Activated naive CD4-positive, alpha-beta T cell treated with anti-CD3 and anti-CD28 coated beads for 36 hours (primary cell): ENCODE measurements at regions not wholly inside any gene's neighbourhood (a gene's known extent, or its start where the extent isn't known, plus 50 kb on each side); places are given as distances from the start of the nearest gene placed in this dataset.

Experiments used
- CTCF ChIA-PET: fragments of 350-600 bp; sonication (Branson Sonifier 250); formaldehyde crosslinking; loops from one replicate; lab custom pipeline; 2021; ENCODE audit warnings: antibody characterized with exemption; lab: Charles Lee
- DNase-seq: peaks from one replicate; pipeline ENCODE4 v3.0.0-alpha.2; 2020
- H3K27ac Mint-ChIP-seq: one replicate; pipeline ENCODE4 v1.8.0; 2021; ENCODE audit warnings: mild to moderate bottlenecking, mixed read lengths
- H3K27me3 Mint-ChIP-seq: one replicate; pipeline ENCODE4 v1.8.0; 2021; ENCODE audit warnings: low read depth, mixed read lengths
- H3K36me3 Mint-ChIP-seq: one replicate; pipeline ENCODE4 v1.8.0; 2021; ENCODE audit warnings: low read depth, mixed read lengths
- H3K4me1 Mint-ChIP-seq: one replicate; pipeline ENCODE4 v1.8.0; 2021; ENCODE audit warnings: low read depth, mixed read lengths
- H3K4me3 Mint-ChIP-seq: one replicate; pipeline ENCODE4 v1.8.0; 2021; ENCODE audit warnings: mild to moderate bottlenecking, moderate library complexity, mixed read lengths
- H3K9me3 Mint-ChIP-seq: one replicate; pipeline ENCODE4 v1.8.0; 2021; ENCODE audit warnings: mixed read lengths
- intact Hi-C: fragments of 100-400 bp; cut with micrococcal nuclease; formaldehyde crosslinking; loops from one replicate; pipeline ENCODE4 v1.15.1; 2023

GRCh38 chr15:39228889-39229288 is 352.0 kb upstream of the THBS1 start:
- intact Hi-C loops: no loop called here
- Mint-ChIP-seq H3K4me3 (no peak overlapping the region), H3K4me1 (no peaks in the 10 kb centered on the region), H3K36me3 (no peaks in the 10 kb centered on the region), H3K27ac (no peak overlapping the region), H3K27me3 (no peaks in the 10 kb centered on the region), H3K9me3 (peaks cover 1% of the 10 kb centered on the region)
- CTCF ChIA-PET: no interaction called here
- no peak for DNase-seq

DNA sequence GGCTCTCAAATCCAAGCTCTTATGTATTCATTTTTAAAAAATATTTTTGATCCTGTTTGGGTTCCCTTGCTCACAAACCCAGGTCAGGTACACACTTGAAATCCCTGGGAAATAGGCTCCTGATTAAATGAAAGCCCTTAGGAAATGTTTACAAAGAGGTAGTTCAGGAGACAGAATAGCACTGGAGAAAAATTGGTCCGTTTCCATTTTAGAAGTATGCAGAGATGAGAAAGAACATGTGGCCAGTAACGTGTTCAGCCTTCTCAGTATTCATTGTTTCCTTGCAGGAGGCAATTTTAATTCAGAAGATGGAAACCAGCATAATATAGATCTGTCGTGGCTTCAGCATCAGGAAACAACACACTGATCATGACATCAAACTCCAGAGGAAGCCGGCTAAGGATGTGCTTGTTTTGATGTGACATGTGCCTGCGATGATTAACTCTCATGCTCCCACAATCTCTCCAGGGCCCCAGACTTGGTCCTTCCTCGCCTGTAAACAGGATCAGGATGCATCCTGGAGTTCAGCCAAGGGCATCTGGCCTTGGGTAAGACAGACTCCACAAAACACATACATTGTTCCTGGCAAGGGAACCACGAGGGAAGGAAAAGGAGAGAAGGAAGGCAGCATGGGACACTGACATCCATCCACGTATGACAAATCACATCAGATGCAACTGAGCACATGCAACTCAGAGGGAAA is 350.5 kb upstream of the THBS1 start:
- Mint-ChIP-seq H3K27me3 (no peaks in the 10 kb centered on the region), H3K4me3 (no peak overlapping the region), H3K27ac (no peak overlapping the region), H3K4me1 (no peaks in the 10 kb centered on the region), H3K36me3 (no peaks in the 10 kb centered on the region), H3K9me3 (no peaks in the 10 kb centered on the region)
- intact Hi-C loops: no loop called here
- DNase-seq: no peak
- CTCF ChIA-PET: no interaction called here

DNA sequence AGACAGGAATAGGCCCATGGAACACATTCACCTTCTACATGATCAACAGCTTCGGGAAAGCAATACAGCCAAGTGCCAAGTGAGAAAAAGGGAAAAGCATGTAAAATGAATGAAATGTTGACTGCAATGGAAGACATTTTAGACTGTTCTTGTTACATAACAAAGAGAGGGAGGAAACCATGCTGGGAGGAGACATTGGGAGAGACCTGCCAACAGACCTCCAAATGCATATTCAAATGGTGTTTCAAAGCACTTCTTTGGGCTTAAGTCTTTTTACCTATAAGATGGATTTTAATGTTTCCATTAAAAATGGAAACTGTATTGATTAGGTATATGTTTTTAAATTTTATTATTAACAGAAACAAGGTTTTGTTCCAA is 350.0 kb upstream of the THBS1 start:
- Mint-ChIP-seq H3K4me3 (no peak overlapping the region), H3K27ac (no peak overlapping the region), H3K27me3 (no peaks in the 10 kb centered on the region), H3K4me1 (no peaks in the 10 kb centered on the region), H3K36me3 (no peaks in the 10 kb centered on the region), H3K9me3 (no peaks in the 10 kb centered on the region)
- CTCF ChIA-PET: no interaction called here
- intact Hi-C loops: no loop called here
- DNase-seq: no peak

GRCh38 chr15:39232512-39232911 is 348.4 kb upstream of the THBS1 start:
- Mint-ChIP-seq H3K4me3 (no peak overlapping the region), H3K27me3 (no peaks in the 10 kb centered on the region)
- CTCF ChIA-PET: no interaction called here

GRCh38 chr15:39235084-39235795 is 345.6 kb upstream of the THBS1 start:
- Mint-ChIP-seq H3K27me3 (no peaks in the 10 kb centered on the region), H3K36me3 (no peaks in the 10 kb centered on the region)
- CTCF ChIA-PET: no interaction called here

More at GRCh38 chr15:39232512-39232911, 348.4 kb upstream of the THBS1 start:
- no peak for DNase-seq
- H3K9me3 Mint-ChIP-seq: no peaks in the 10 kb centered on the region
- no peaks in the 10 kb centered on the region for H3K36me3 Mint-ChIP-seq
- intact Hi-C loops: no loop called here
- no peak overlapping the region for H3K27ac Mint-ChIP-seq
- no peaks in the 10 kb centered on the region for H3K4me1 Mint-ChIP-seq

DNA sequence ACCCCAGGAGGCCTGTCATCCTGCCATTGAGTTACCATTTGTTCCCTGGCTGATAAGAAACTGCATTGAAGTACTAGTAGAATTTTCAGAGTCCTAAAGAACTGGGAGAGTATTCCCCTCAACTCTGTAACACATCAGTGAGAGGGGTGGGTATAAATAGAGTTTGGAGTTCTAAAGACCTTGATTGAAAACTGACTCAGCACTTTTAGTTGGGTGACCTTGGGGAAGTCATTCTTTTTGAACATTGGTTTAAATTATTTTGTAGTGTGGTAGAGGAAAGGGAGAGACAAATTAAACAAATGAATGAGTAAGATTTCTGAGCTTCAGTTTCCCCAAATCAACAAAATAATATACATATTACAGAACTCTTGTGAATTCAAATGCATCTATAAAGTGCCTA is 344.5 kb upstream of the THBS1 start:
- no peak overlapping the region for H3K27ac Mint-ChIP-seq
- DNase-seq: no peak
- CTCF ChIA-PET: no interaction called here
- no peaks in the 10 kb centered on the region for H3K36me3 Mint-ChIP-seq
- no peaks in the 10 kb centered on the region for H3K9me3 Mint-ChIP-seq
- no peaks in the 10 kb centered on the region for H3K4me1 Mint-ChIP-seq
- intact Hi-C loops: no loop called here
- no peak overlapping the region for H3K4me3 Mint-ChIP-seq
- no peaks in the 10 kb centered on the region for H3K27me3 Mint-ChIP-seq

More at GRCh38 chr15:39235084-39235795, 345.6 kb upstream of the THBS1 start:
- no peak overlapping the region for H3K4me3 Mint-ChIP-seq
- DNase-seq: no peak
- no peaks in the 10 kb centered on the region for H3K4me1 Mint-ChIP-seq
- no peaks in the 10 kb centered on the region for H3K9me3 Mint-ChIP-seq
- intact Hi-C loops: no loop called here
- no peak overlapping the region for H3K27ac Mint-ChIP-seq

DNA sequence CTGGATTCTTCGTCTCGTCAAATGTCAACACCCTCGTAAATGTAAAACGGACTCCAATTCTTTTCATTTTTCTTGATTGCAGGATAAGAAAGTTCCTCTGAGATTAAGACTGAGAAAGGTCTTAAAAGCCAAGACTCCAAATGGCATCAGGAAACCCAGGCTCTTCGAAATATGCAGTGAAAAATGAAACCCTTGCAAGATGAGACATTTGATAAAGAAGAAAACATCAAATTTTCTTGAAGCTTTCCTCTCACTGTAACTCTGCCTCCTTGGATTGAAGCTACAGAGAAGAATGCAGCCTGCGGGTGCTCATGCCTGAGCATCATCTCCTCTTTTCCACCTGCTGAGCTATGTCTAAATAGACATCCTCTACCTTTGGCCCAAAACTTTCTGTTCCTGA is 342.4 kb upstream of the THBS1 start:
- intact Hi-C loops: no loop called here
- Mint-ChIP-seq H3K9me3 (no peaks in the 10 kb centered on the region), H3K4me3 (no peak overlapping the region), H3K27me3 (no peaks in the 10 kb centered on the region), H3K4me1 (no peaks in the 10 kb centered on the region), H3K36me3 (no peaks in the 10 kb centered on the region), H3K27ac (no peak overlapping the region)
- DNase-seq: no peak
- CTCF ChIA-PET: no interaction called here

DNA sequence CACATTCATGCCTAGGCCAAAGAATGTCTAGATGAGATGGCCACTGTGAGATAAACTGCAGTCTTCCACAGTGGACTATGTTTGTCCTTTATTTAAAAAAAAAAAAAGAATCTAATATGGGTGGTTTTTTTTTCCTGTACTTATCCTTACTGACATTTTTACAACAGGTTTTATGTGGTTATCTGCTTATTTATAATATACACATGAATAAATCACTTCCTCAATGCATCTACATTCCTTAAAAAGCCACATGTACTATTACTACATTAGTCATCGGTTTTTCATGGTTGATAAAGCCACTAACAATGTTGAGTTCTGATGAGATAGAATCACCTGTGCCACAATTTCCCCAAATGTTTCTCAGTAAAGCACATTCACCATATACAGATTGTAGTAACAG is 341.3 kb upstream of the THBS1 start:
- Mint-ChIP-seq H3K27me3 (peaks cover 3% of the 10 kb centered on the region), H3K27ac (no peak overlapping the region), H3K36me3 (no peaks in the 10 kb centered on the region), H3K4me3 (no peak overlapping the region), H3K4me1 (no peaks in the 10 kb centered on the region), H3K9me3 (no peaks in the 10 kb centered on the region)
- no peak for DNase-seq
- intact Hi-C loops: no loop called here
- CTCF ChIA-PET: no interaction called here

- Mint-ChIP-seq H3K36me3 (no peaks in the 10 kb centered on the region), H3K4me3 (no peak overlapping the region)
- intact Hi-C loops: no loop called here
These were observed 338.5 kb upstream of the THBS1 start for GRCh38 chr15:39242345-39242744.

DNA sequence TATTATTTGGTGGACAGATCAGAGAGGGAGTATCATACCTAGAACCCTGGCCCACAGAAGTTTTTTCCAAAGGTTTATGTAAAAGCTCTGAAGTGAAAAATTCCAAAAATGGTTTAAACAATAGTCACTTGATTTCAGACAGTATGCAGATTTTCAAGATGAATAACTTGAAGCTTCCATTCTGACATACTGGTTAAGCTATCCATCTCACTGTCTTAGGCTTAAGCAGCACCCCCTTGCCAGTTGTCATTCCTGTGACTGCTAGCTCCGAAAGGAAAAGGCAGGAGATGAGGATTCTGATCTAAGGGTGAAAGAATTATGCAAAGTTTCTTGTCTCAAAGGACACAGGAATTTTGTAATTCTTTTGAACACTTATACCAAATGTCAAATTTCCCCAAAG is 337.5 kb upstream of the THBS1 start:
- no peaks in the 10 kb centered on the region for H3K4me1 Mint-ChIP-seq
- intact Hi-C loops: no loop called here
- no peak overlapping the region for H3K27ac Mint-ChIP-seq
- DNase-seq: no peak
- no peaks in the 10 kb centered on the region for H3K9me3 Mint-ChIP-seq
- H3K36me3 Mint-ChIP-seq: no peaks in the 10 kb centered on the region
- peaks cover 8% of the 10 kb centered on the region for H3K27me3 Mint-ChIP-seq
- H3K4me3 Mint-ChIP-seq: no peak overlapping the region
- CTCF ChIA-PET: no interaction called here

More at GRCh38 chr15:39242345-39242744, 338.5 kb upstream of the THBS1 start:
- no peak for DNase-seq
- Mint-ChIP-seq H3K27ac (no peak overlapping the region), H3K4me1 (no peaks in the 10 kb centered on the region), H3K27me3 (peaks cover 5% of the 10 kb centered on the region), H3K9me3 (no peaks in the 10 kb centered on the region)
- CTCF ChIA-PET: no interaction called here

DNA sequence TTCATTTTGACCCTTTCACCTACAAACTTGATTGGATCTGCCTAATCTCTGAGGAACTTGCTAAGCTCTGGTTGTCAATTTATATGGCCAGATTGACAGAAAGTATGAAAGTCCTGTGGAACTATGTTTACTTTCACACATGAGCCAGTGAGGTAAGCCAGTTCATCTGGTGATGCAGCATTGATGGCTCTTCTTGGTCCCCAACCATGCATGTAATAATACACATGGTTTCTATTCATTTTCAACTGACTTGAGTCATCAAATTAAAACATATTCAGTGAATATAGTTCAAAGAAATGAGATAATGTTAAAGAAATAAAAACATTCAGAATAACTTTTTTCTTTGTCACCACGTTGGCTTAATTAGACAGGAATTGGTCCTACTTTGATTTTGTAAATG is 336.1 kb upstream of the THBS1 start:
- Mint-ChIP-seq H3K36me3 (no peaks in the 10 kb centered on the region), H3K4me3 (no peak overlapping the region), H3K27ac (no peak overlapping the region), H3K4me1 (no peaks in the 10 kb centered on the region), H3K27me3 (peaks cover 10% of the 10 kb centered on the region), H3K9me3 (no peaks in the 10 kb centered on the region)
- CTCF ChIA-PET: no interaction called here
- intact Hi-C loops: no loop called here
- no peak for DNase-seq

- Mint-ChIP-seq H3K36me3 (no peaks in the 10 kb centered on the region), H3K27me3 (peaks cover 10% of the 10 kb centered on the region), H3K27ac (no peak overlapping the region), H3K4me3 (no peak overlapping the region), H3K4me1 (peaks cover 5% of the 10 kb centered on the region), H3K9me3 (no peaks in the 10 kb centered on the region)
- CTCF ChIA-PET: interaction anchor here (0.6 kb wide), 1 partner anchor 295 kb away, joined by 5 read pairs; no protein-coding TSS in a partner anchor
- DNase-seq: no peak
- intact Hi-C loops: no loop called here
These were observed 334.4 kb upstream of the THBS1 start for GRCh38 chr15:39246523-39246922.

- H3K27me3 Mint-ChIP-seq: peaks cover 10% of the 10 kb centered on the region
- no peaks in the 10 kb centered on the region for H3K36me3 Mint-ChIP-seq
- DNase-seq: no peak
- no peak overlapping the region for H3K27ac Mint-ChIP-seq
- peaks cover 10% of the 10 kb centered on the region for H3K4me1 Mint-ChIP-seq
- H3K4me3 Mint-ChIP-seq: no peak overlapping the region
- intact Hi-C loops: no loop called here
- no peaks in the 10 kb centered on the region for H3K9me3 Mint-ChIP-seq
- CTCF ChIA-PET: no interaction called here
These were observed 333.3 kb upstream of the THBS1 start for GRCh38 chr15:39247574-39247973.
